GM12891 (cell line): ENCODE measurements at regions not wholly inside any gene's neighbourhood (a gene's known extent, or its start where the extent isn't known, plus 50 kb on each side); places are given as distances from the start of the nearest gene placed in this dataset.

Experiments used
- PAX5 ChIP-seq: IDR thresholded peaks from 2 replicates; pipeline ENCODE4 v1.6.1; 2011; ENCODE audit warnings: low read length, moderate library complexity, mild to moderate bottlenecking; ENCODE audit not compliant: insufficient read depth, severe bottlenecking
- POLR2A ChIP-seq: IDR thresholded peaks from 2 replicates; pipeline ENCODE4 v1.6.1; 2011; ENCODE audit warnings: low read depth, low read length, control low read depth
- POLR2AphosphoS5 ChIP-seq: IDR thresholded peaks from 2 replicates; pipeline ENCODE4 v1.6.1; 2011; ENCODE audit warnings: low read depth, low read length, control low read depth
- POU2F2 ChIP-seq: IDR thresholded peaks from 2 replicates; pipeline ENCODE4 v1.6.1; 2011; ENCODE audit warnings: low read depth, mild to moderate bottlenecking, control low read depth, low read length, moderate library complexity
- SPI1 ChIP-seq: IDR thresholded peaks from 2 replicates; pipeline ENCODE4 v1.6.1; 2011; ENCODE audit warnings: low read depth, low read length, control low read depth
- TAF1 ChIP-seq: IDR thresholded peaks from 2 replicates; pipeline ENCODE4 v1.6.1; 2011; ENCODE audit warnings: low read depth, low read length, control low read depth

GRCh38 chr12:75684678-75685616 lies 173.5 kb upstream of the KRR1 start:
- TF ChIP-seq SPI1: no peak
- TF ChIP-seq TAF1: no peak
- no peak for TF ChIP-seq POLR2A
- TF ChIP-seq POLR2AphosphoS5: no peak
- TF ChIP-seq PAX5: no peak
- no peak for TF ChIP-seq POU2F2
